Panc1 (cell line): ENCODE measurements at regions not wholly inside any gene's neighbourhood (a gene's known extent, or its start where the extent isn't known, plus 50 kb on each side); places are given as distances from the start of the nearest gene placed in this dataset.

ENCODE experiments used
- ATAC-seq: fragments of 200-7000 bp; cut with Tn5 transposase; 2 replicates; pipeline ENCODE4 v1.9.1; 2020; ENCODE audit warnings: mild to moderate bottlenecking, moderate library complexity
- BruUV-seq: library from RNA; stranded (reverse); fragments of 400-500 nt; replicated peaks from 2 replicates; lab custom pipeline; 2021; lab: Mats Ljungman, UMichigan
- CTCF ChIA-PET: fragments of 300-600 bp; sonication (Branson Sonifier 250); formaldehyde crosslinking; loops from one replicate; lab custom pipeline; 2022; ENCODE audit warnings: antibody characterized with exemption; lab: Charles Lee
- POLR2A ChIA-PET: fragments of 300-600 bp; sonication (Branson Sonifier 250); formaldehyde crosslinking; loops from one replicate; lab custom pipeline; 2022; ENCODE audit warnings: antibody characterized with exemption; lab: Charles Lee
- DNase-seq: peaks from one replicate; pipeline ENCODE4 v3.0.0-alpha.2; 2010; ENCODE audit warnings: low read depth, low spot score
- H3K27ac ChIP-seq: 2 replicates; pipeline ENCODE4 v1.5.1; 2011; ENCODE audit warnings: mild to moderate bottlenecking, low read length, inconsistent platforms
- H3K27me3 ChIP-seq: fragments of 200-500 bp; sonication (Bioruptor generic); 2 replicates; pipeline ENCODE4 v1.6.0; 2014; ENCODE audit warnings: low read length, inconsistent platforms; ENCODE audit not compliant: control insufficient read depth, insufficient read depth
- H3K36me3 ChIP-seq: fragments of 200-500 bp; sonication (Bioruptor generic); 2 replicates; pipeline ENCODE4 v1.5.1; 2014; ENCODE audit warnings: inconsistent platforms, mild to moderate bottlenecking, low read length, moderate library complexity; ENCODE audit not compliant: control insufficient read depth, insufficient read depth
- H3K4me1 ChIP-seq: 2 replicates; pipeline ENCODE4 v1.5.1; 2011; ENCODE audit warnings: inconsistent platforms, mild to moderate bottlenecking, low read length, moderate library complexity; ENCODE audit not compliant: control insufficient read depth, insufficient read depth
- H3K4me3 ChIP-seq, 2 experiments: 2 replicates each; pipeline ENCODE4 v1.5.1; 2011 to 2012; ENCODE audit warnings: low read depth in 2 of 2, low read length in 2 of 2, mild to moderate bottlenecking in 2 of 2, inconsistent platforms in 1 of 2, moderate library complexity in 1 of 2
- H3K9me3 ChIP-seq: fragments of 200-500 bp; sonication (Bioruptor generic); 2 replicates; pipeline ENCODE4 v1.5.1; 2014; ENCODE audit warnings: low read depth, mild to moderate bottlenecking, inconsistent platforms, low read length, moderate library complexity; ENCODE audit not compliant: control insufficient read depth, insufficient read depth
- POLR2AphosphoS5 ChIP-seq: IDR thresholded peaks from 2 replicates; pipeline ENCODE4 v1.6.1; 2012; ENCODE audit warnings: mild to moderate bottlenecking, low read depth, low read length, moderate library complexity
- SIN3A ChIP-seq: IDR thresholded peaks from 2 replicates; pipeline ENCODE4 v1.6.1; 2012; ENCODE audit warnings: low read depth, mild to moderate bottlenecking, low read length, moderate library complexity, borderline replicate concordance; ENCODE audit not compliant: insufficient read depth
- TCF7L2 ChIP-seq: IDR thresholded peaks from 2 replicates; pipeline ENCODE4 v1.6.1; 2011; ENCODE audit warnings: mild to moderate bottlenecking, low read depth, low read length, inconsistent platforms
- in situ Hi-C: cut with HindIII; loops from 2 replicates; pipeline ENCODE4 v1.10.0; 2016; ENCODE audit warnings: low sequenced_read_pairs, low pct_unique_long_range_greater_than_20kb
- intact Hi-C: fragments of 100-400 bp; cut with micrococcal nuclease; formaldehyde crosslinking; loops from one replicate; pipeline ENCODE4 v1.10.0; 2022; ENCODE audit not compliant: unreplicated experiment
- TF ChIP-seq, protein P1 (sequence below), 2 experiments: IDR thresholded peaks; 2 replicates each; pipeline ENCODE4 v1.6.1; 2011 to 2012; ENCODE audit warnings: low read depth in 2 of 2, control low read depth in 1 of 2, low read length in 1 of 2, mild to moderate bottlenecking in 1 of 2, moderate library complexity in 1 of 2; ENCODE audit not compliant: insufficient read depth in 1 of 2
- TF ChIP-seq, protein P2 (sequence below): fragments of 450-650 bp; IDR thresholded peaks from 2 replicates; pipeline ENCODE4 v1.5.1; 2017; ENCODE audit warnings: mild to moderate bottlenecking

DNA sequence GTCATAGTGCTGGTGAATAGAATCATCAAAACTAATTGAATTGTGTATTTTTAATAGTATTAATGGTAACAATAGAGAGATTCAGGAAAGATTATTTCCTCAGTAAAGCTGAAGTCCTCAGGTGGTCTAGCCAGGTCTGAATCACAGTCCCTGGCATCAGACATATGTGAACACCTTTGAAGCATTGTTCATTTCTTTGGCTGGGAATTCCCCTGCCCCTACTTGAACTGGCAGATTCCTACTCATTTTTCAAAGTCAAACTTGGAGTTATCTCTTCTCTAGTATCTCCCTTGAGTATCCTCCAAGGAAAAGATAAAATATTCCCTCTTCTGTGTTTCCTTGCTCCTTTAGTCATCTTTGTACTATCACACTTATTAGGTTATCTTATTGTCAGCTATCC lies 759.8 kb downstream of the ADGRL2 start:
- no peak for TF ChIP-seq POLR2AphosphoS5
- ATAC-seq (no peak), DNase-seq (no peak)
- Histone ChIP-seq H3K27ac (no peak overlapping the region), H3K4me1 (no peaks in the 10 kb centered on the region), H3K36me3 (no peaks in the 10 kb centered on the region), H3K4me3 (no peak overlapping the region), H3K9me3 (peaks cover 3% of the 10 kb centered on the region; the same call in 1 of the 2 replicates), H3K27me3 (no peaks in the 10 kb centered on the region)
- CTCF ChIA-PET = no interaction called here
- no TSS peak for BruUV-seq
- intact Hi-C loops (no loop called here), in situ Hi-C loops (no loop called here)
- POLR2A ChIA-PET = interaction anchor here (0.6 kb wide), 1 partner anchor 13 kb away, joined by 7 read pairs; no protein-coding TSS in a partner anchor

DNA sequence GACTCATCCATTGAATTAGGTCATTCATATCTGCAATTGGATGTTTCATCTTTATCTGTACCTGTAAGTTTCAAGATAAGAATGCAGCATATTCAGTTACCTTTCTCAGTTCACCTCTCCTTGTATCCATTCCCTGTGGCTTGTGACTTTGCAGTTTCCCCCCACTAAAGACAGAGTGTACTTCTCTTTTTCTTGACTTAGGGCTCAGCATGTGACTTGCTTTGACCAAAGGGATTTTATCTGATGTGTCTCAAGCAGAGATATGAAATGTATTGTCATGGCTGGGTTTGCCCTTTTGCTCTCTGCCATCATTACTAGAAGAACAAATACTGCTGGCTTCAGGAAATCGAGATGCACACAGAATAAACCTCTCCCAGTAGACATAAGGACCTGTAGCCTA lies 754.8 kb downstream of the ADGRL2 start:
- POLR2A ChIA-PET = no interaction called here

GRCh38 chr1:82549841-82550240 lies 749.1 kb downstream of the ADGRL2 start:
- ChIA-PET POLR2A (no interaction called here), CTCF (no interaction called here)
- H3K27ac ChIP-seq = no peak overlapping the region
- TF ChIP-seq, protein P1, sequence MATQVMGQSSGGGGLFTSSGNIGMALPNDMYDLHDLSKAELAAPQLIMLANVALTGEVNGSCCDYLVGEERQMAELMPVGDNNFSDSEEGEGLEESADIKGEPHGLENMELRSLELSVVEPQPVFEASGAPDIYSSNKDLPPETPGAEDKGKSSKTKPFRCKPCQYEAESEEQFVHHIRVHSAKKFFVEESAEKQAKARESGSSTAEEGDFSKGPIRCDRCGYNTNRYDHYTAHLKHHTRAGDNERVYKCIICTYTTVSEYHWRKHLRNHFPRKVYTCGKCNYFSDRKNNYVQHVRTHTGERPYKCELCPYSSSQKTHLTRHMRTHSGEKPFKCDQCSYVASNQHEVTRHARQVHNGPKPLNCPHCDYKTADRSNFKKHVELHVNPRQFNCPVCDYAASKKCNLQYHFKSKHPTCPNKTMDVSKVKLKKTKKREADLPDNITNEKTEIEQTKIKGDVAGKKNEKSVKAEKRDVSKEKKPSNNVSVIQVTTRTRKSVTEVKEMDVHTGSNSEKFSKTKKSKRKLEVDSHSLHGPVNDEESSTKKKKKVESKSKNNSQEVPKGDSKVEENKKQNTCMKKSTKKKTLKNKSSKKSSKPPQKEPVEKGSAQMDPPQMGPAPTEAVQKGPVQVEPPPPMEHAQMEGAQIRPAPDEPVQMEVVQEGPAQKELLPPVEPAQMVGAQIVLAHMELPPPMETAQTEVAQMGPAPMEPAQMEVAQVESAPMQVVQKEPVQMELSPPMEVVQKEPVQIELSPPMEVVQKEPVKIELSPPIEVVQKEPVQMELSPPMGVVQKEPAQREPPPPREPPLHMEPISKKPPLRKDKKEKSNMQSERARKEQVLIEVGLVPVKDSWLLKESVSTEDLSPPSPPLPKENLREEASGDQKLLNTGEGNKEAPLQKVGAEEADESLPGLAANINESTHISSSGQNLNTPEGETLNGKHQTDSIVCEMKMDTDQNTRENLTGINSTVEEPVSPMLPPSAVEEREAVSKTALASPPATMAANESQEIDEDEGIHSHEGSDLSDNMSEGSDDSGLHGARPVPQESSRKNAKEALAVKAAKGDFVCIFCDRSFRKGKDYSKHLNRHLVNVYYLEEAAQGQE (IDR thresholded peaks at IDR 0.05; ENCODE audit: insufficient read depth in 1 of 2, low read depth in 2 of 2, low read length in 1 of 2) = no peak
- TF ChIP-seq POLR2AphosphoS5 (no peak), TCF7L2 (no peak), SIN3A (no peak)
- TF ChIP-seq, protein P2, sequence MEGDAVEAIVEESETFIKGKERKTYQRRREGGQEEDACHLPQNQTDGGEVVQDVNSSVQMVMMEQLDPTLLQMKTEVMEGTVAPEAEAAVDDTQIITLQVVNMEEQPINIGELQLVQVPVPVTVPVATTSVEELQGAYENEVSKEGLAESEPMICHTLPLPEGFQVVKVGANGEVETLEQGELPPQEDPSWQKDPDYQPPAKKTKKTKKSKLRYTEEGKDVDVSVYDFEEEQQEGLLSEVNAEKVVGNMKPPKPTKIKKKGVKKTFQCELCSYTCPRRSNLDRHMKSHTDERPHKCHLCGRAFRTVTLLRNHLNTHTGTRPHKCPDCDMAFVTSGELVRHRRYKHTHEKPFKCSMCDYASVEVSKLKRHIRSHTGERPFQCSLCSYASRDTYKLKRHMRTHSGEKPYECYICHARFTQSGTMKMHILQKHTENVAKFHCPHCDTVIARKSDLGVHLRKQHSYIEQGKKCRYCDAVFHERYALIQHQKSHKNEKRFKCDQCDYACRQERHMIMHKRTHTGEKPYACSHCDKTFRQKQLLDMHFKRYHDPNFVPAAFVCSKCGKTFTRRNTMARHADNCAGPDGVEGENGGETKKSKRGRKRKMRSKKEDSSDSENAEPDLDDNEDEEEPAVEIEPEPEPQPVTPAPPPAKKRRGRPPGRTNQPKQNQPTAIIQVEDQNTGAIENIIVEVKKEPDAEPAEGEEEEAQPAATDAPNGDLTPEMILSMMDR = no peak
- H3K36me3 ChIP-seq = no peaks in the 10 kb centered on the region
- in situ Hi-C loops (no loop called here), intact Hi-C loops (loop anchor here (2.0 kb wide), 1 partner anchor 19 kb away; no protein-coding TSS in a partner anchor)
- no peaks in the 10 kb centered on the region for H3K4me1 ChIP-seq
- ATAC-seq = no peak
- BruUV-seq = no TSS peak
- no peak overlapping the region for H3K4me3 ChIP-seq
- H3K27me3 ChIP-seq = no peaks in the 10 kb centered on the region
- DNase-seq = no peak
- H3K9me3 ChIP-seq = no peaks in the 10 kb centered on the region

More for the DNA sequence above, 754.8 kb downstream of the ADGRL2 start:
- no peak overlapping the region for H3K27ac ChIP-seq
- BruUV-seq = no TSS peak
- ATAC-seq (no peak), DNase-seq (no peak)
- H3K9me3 ChIP-seq = no peaks in the 10 kb centered on the region
- no peaks in the 10 kb centered on the region for H3K27me3 ChIP-seq
- H3K4me3 ChIP-seq = no peak overlapping the region
- CTCF ChIA-PET = no interaction called here
- TF ChIP-seq, protein P1 (IDR thresholded peaks at IDR 0.05; ENCODE audit: insufficient read depth in 1 of 2, low read depth in 2 of 2, low read length in 1 of 2) = no peak
- no peak for TF ChIP-seq TCF7L2
- TF ChIP-seq, protein P2 = no peak
- no peak for TF ChIP-seq SIN3A
- no peak for TF ChIP-seq POLR2AphosphoS5
- H3K4me1 ChIP-seq = no peaks in the 10 kb centered on the region
- intact Hi-C loops = no loop called here
- in situ Hi-C loops = no loop called here
- no peaks in the 10 kb centered on the region for H3K36me3 ChIP-seq
